SH-SY5Y (cell line): ENCODE measurements at regions not wholly inside any gene's neighbourhood (a gene's known extent, or its start where the extent isn't known, plus 50 kb on each side); places are given as distances from the start of the nearest gene placed in this dataset.

Experiments used
- GATA2 ChIP-seq: IDR thresholded peaks from 2 replicates; pipeline ENCODE4 v1.6.1; 2011; ENCODE audit warnings: mild to moderate bottlenecking, low read depth, low read length
- GATA3 ChIP-seq: IDR thresholded peaks from 2 replicates; pipeline ENCODE4 v1.6.1; 2011; ENCODE audit warnings: low read depth, mild to moderate bottlenecking, low read length, moderate library complexity

DNA sequence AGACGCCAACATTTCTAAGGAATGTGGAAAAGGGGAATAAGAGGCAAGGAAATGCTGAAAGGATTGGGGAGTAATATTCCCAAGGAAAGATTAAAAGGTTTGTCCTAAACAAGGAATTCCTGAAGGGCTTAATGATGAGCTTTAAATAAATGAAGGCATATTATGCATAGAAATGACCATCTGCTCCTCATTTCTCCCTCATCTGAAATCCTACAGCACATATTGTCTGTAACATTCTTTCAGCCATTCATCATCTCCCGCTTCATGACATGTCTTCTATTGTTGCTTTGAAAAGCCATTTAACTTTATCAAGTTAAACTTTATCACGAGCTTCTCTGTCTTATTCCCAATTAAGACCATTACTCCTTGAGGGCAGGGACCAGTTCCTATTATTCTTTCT, 608.7 kb upstream of the PLXNA2 start:
- TF ChIP-seq GATA2 (no peak), GATA3 (no peak)
